GM11168 (cell line): ENCODE measurements at regions not wholly inside any gene's neighbourhood (a gene's known extent, or its start where the extent isn't known, plus 50 kb on each side); places are given as distances from the start of the nearest gene placed in this dataset.

Source experiments
- in situ Hi-C: fragments of 300-500 bp; cut with MboI; formaldehyde crosslinking; loops from one replicate; pipeline ENCODE4 v1.12.0; 2022; ENCODE audit warnings: low sequenced_read_pairs; ENCODE audit not compliant: unreplicated experiment

GRCh38 chr4:147050356-147050765 is 104.7 kb upstream of the TTC29 start:
- in situ Hi-C loops = no loop called here

- in situ Hi-C loops = no loop called here
These were observed 106.7 kb upstream of the TTC29 start for GRCh38 chr4:147052361-147052760.

- in situ Hi-C loops = no loop called here
These were observed 108.7 kb upstream of the TTC29 start for GRCh38 chr4:147054228-147054872.

- in situ Hi-C loops = no loop called here
These were observed 111.4 kb upstream of the TTC29 start for GRCh38 chr4:147056940-147057610.

GRCh38 chr4:147057611-147058190 is 112.0 kb upstream of the TTC29 start:
- in situ Hi-C loops = no loop called here

GRCh38 chr4:147059064-147059731 is 113.5 kb upstream of the TTC29 start:
- in situ Hi-C loops = no loop called here

GRCh38 chr4:147060151-147060931 is 114.7 kb upstream of the TTC29 start:
- in situ Hi-C loops = no loop called here

GRCh38 chr4:147064856-147065255 is 119.2 kb upstream of the TTC29 start:
- in situ Hi-C loops = no loop called here

- in situ Hi-C loops = no loop called here
These were observed 122.9 kb upstream of the TTC29 start for GRCh38 chr4:147068564-147068963.

GRCh38 chr4:147071209-147071740 is 125.6 kb upstream of the TTC29 start:
- in situ Hi-C loops = no loop called here

- in situ Hi-C loops = no loop called here
These were observed 130.5 kb upstream of the TTC29 start for GRCh38 chr4:147076179-147076578.

GRCh38 chr4:147076728-147077127 is 131.1 kb upstream of the TTC29 start:
- in situ Hi-C loops = no loop called here

- in situ Hi-C loops = no loop called here
These were observed 132.7 kb upstream of the TTC29 start for GRCh38 chr4:147078362-147078761.

GRCh38 chr4:147078875-147079658 is 133.4 kb upstream of the TTC29 start:
- in situ Hi-C loops = no loop called here

GRCh38 chr4:147084861-147085260 is 139.2 kb upstream of the TTC29 start:
- in situ Hi-C loops = no loop called here

- in situ Hi-C loops = no loop called here
These were observed 140.1 kb upstream of the TTC29 start for GRCh38 chr4:147085781-147086180.

GRCh38 chr4:147088146-147088545 is 142.5 kb upstream of the TTC29 start:
- in situ Hi-C loops = no loop called here

GRCh38 chr4:147090486-147090885 is 144.8 kb upstream of the TTC29 start:
- in situ Hi-C loops = loop anchor here (10.0 kb wide), 1 partner anchor 76 kb away; no protein-coding TSS in a partner anchor

GRCh38 chr4:147093206-147093605 is 147.5 kb upstream of the TTC29 start:
- in situ Hi-C loops = loop anchor here (10.0 kb wide), 1 partner anchor 78 kb away; no protein-coding TSS in a partner anchor
